MM.1S (cell line): ENCODE measurements at regions not wholly inside any gene's neighbourhood (a gene's known extent, or its start where the extent isn't known, plus 50 kb on each side); places are given as distances from the start of the nearest gene placed in this dataset.

Source experiments
- DNase-seq: peaks from one replicate; pipeline ENCODE4 v3.0.0-alpha.2; 2015
- H2AFZ ChIP-seq: fragments of 300-600 bp; sonication (generic); 2 replicates; pipeline ENCODE4 v1.6.0; 2016; ENCODE audit warnings: antibody characterized with exemption, low read length
- H3F3A ChIP-seq: fragments of 300-600 bp; sonication (generic); 2 replicates; pipeline ENCODE4 v1.6.1; 2016; ENCODE audit warnings: mild to moderate bottlenecking, antibody characterized with exemption, low read length, moderate library complexity, mixed read lengths; ENCODE audit not compliant: insufficient read depth
- H3K27ac ChIP-seq: fragments of 300-600 bp; sonication (generic); 2 replicates; pipeline ENCODE4 v1.5.1; 2016; ENCODE audit warnings: mild to moderate bottlenecking, low read length
- H3K27me3 ChIP-seq: fragments of 300-600 bp; sonication (generic); replicated peaks from 2 replicates; pipeline ENCODE4 v1.6.0; 2016; ENCODE audit warnings: low read length; ENCODE audit not compliant: insufficient read depth
- H3K36me3 ChIP-seq: fragments of 300-600 bp; sonication (generic); replicated peaks from 2 replicates; pipeline ENCODE4 v1.6.1; 2016; ENCODE audit warnings: mild to moderate bottlenecking, low read length, mixed read lengths; ENCODE audit not compliant: insufficient read depth
- H3K4me1 ChIP-seq: fragments of 300-600 bp; sonication (generic); 2 replicates; pipeline ENCODE4 v1.6.1; 2016; ENCODE audit warnings: low read length, mixed read lengths
- H3K4me2 ChIP-seq: fragments of 300-600 bp; sonication (generic); 2 replicates; pipeline ENCODE4 v1.6.0; 2016; ENCODE audit warnings: low read depth, low read length
- H3K4me3 ChIP-seq: fragments of 300-600 bp; sonication (generic); 2 replicates; pipeline ENCODE4 v1.5.1; 2016; ENCODE audit warnings: low read length, mixed read lengths
- H3K79me2 ChIP-seq: fragments of 300-600 bp; sonication (generic); 2 replicates; pipeline ENCODE4 v1.6.1; 2016; ENCODE audit warnings: mixed run types, low read length, mixed read lengths
- H3K9ac ChIP-seq: fragments of 300-600 bp; sonication (generic); 2 replicates; pipeline ENCODE4 v1.6.1; 2016; ENCODE audit warnings: low read length, mixed read lengths
- H3K9me2 ChIP-seq: fragments of 300-600 bp; sonication (generic); replicated peaks from 2 replicates; pipeline ENCODE4 v1.6.1; 2016; ENCODE audit warnings: mild to moderate bottlenecking, low read length, mixed read lengths; ENCODE audit not compliant: insufficient read depth
- H3K9me3 ChIP-seq: fragments of 300-600 bp; sonication (generic); replicated peaks from 2 replicates; pipeline ENCODE4 v1.6.1; 2016; ENCODE audit warnings: mild to moderate bottlenecking, low read length, mixed read lengths; ENCODE audit not compliant: insufficient read depth
- H4K20me1 ChIP-seq: fragments of 300-600 bp; sonication (generic); 2 replicates; pipeline ENCODE4 v1.6.1; 2016; ENCODE audit warnings: mild to moderate bottlenecking, low read length, moderate library complexity, mixed read lengths; ENCODE audit not compliant: insufficient read depth
- CTCF ChIP-seq: fragments of 300-600 bp; sonication (generic); IDR thresholded peaks from 2 replicates; pipeline ENCODE4 v1.5.1; 2016; ENCODE audit warnings: antibody characterized with exemption, low read length, mixed read lengths
- EZH2 ChIP-seq: fragments of 300-600 bp; sonication (generic); optimal IDR thresholded peaks from 2 replicates; pipeline ENCODE3; 2017; ENCODE audit warnings: low read depth, mild to moderate bottlenecking, antibody characterized with exemption, low read length, mixed read lengths
- EZH2phosphoT487 ChIP-seq: fragments of 300-600 bp; sonication (generic); IDR thresholded peaks from 2 replicates; pipeline ENCODE4 v1.6.1; 2018; ENCODE audit warnings: antibody characterized with exemption, low read length

- DNase-seq, result peak; percentile 41
- Histone ChIP-seq H3K27ac (peak overlapping the region; percentile 21; the same call in 1 of the 2 replicates), H4K20me1 (no peaks in the 10 kb centered on the region), H3K27me3 (no peaks in the 10 kb centered on the region), H3K79me2 (no peaks in the 10 kb centered on the region), H3F3A (no peaks in the 10 kb centered on the region; the same call in 1 of the 2 replicates), H3K9ac (no peak overlapping the region), H3K9me2 (no peaks in the 10 kb centered on the region), H3K4me1 (no peaks in the 10 kb centered on the region), H2AFZ (0 out of 2 replicates have a peak overlapping the region, but pooled peaks have one; percentile 28), H3K4me2 (peak overlapping the region; percentile 9), H3K4me3 (peak overlapping the region; percentile 25; the same call in 1 of the 2 replicates), H3K36me3 (no peaks in the 10 kb centered on the region), H3K9me3 (no peaks in the 10 kb centered on the region)
- TF ChIP-seq EZH2, result no peak
- no peak for TF ChIP-seq EZH2phosphoT487
- TF ChIP-seq CTCF, result no peak
Measured at GRCh38 chr5:6907320-6907918, 194.2 kb downstream of the TENT4A start.

GRCh38 chr5:6909901-6910300 lies 196.7 kb downstream of the TENT4A start:
- Histone ChIP-seq H3K4me3 (no peak overlapping the region), H3K27me3 (no peaks in the 10 kb centered on the region), H3K79me2 (no peaks in the 10 kb centered on the region), H3K36me3 (no peaks in the 10 kb centered on the region), H2AFZ (no peak overlapping the region), H3K4me1 (no peaks in the 10 kb centered on the region), H4K20me1 (no peaks in the 10 kb centered on the region), H3K9me3 (no peaks in the 10 kb centered on the region), H3K4me2 (no peak overlapping the region), H3K27ac (no peak overlapping the region), H3K9me2 (no peaks in the 10 kb centered on the region), H3F3A (no peaks in the 10 kb centered on the region; the same call in 1 of the 2 replicates), H3K9ac (no peak overlapping the region)
- TF ChIP-seq EZH2, result no peak
- no peak for TF ChIP-seq EZH2phosphoT487
- no peak for TF ChIP-seq CTCF
- no peak for DNase-seq

- Histone ChIP-seq H3K9me2 (no peaks in the 10 kb centered on the region), H3K79me2 (no peaks in the 10 kb centered on the region), H3F3A (no peaks in the 10 kb centered on the region; the same call in 1 of the 2 replicates), H3K4me1 (no peaks in the 10 kb centered on the region), H3K9ac (no peak overlapping the region), H3K27ac (no peak overlapping the region), H3K9me3 (no peaks in the 10 kb centered on the region), H4K20me1 (no peaks in the 10 kb centered on the region), H3K4me2 (no peak overlapping the region), H3K36me3 (no peaks in the 10 kb centered on the region), H3K4me3 (no peak overlapping the region), H2AFZ (no peak overlapping the region), H3K27me3 (no peaks in the 10 kb centered on the region)
- TF ChIP-seq EZH2phosphoT487 (no peak), CTCF (no peak), EZH2 (no peak)
- DNase-seq, result no peak
Measured at GRCh38 chr5:6910950-6911349, 197.7 kb downstream of the TENT4A start.
